IPS-18a (cell line): ENCODE measurements at regions not wholly inside any gene's neighbourhood (a gene's known extent, or its start where the extent isn't known, plus 50 kb on each side); places are given as distances from the start of the nearest gene placed in this dataset.
A peak's percentile ranks its signal among the peaks of the same experiment; 100 is the strongest.
"Not testable (repeated sequence)": the region's sequence is repeated elsewhere in the genome, so short reads cannot be mapped to it uniquely, and the experiment has no call there.

Experiments
- H3K27ac ChIP-seq: one replicate; pipeline ENCODE4 v1.5.1; 2013; ENCODE audit warnings: low read length
- H3K27me3 ChIP-seq: one replicate; pipeline ENCODE4 v1.6.1; 2013; ENCODE audit warnings: mild to moderate bottlenecking, low read length; ENCODE audit not compliant: control insufficient read depth, insufficient read depth
- H3K36me3 ChIP-seq: one replicate; pipeline ENCODE4 v1.6.1; 2013; ENCODE audit warnings: low read depth, low read length; ENCODE audit not compliant: control insufficient read depth
- H3K4me1 ChIP-seq: one replicate; pipeline ENCODE4 v1.6.1; 2013; ENCODE audit warnings: low read depth, low read length; ENCODE audit not compliant: control insufficient read depth
- H3K4me3 ChIP-seq: one replicate; pipeline ENCODE4 v1.5.1; 2013; ENCODE audit warnings: low read length
- H3K9ac ChIP-seq: one replicate; pipeline ENCODE4 v1.6.1; 2013; ENCODE audit warnings: mild to moderate bottlenecking, low read length, moderate library complexity
- H3K9me3 ChIP-seq: one replicate; pipeline ENCODE4 v1.6.1; 2013; ENCODE audit warnings: low read depth, low read length; ENCODE audit not compliant: control insufficient read depth

GRCh38 chr11:97902828-97903227, 1117.9 kb upstream of the CNTN5 start:
- Histone ChIP-seq H3K36me3 (no peaks in the 10 kb centered on the region), H3K27me3 (no peaks in the 10 kb centered on the region), H3K9ac (no peak overlapping the region), H3K4me1 (no peaks in the 10 kb centered on the region), H3K4me3 (no peak overlapping the region), H3K9me3 (no peaks in the 10 kb centered on the region), H3K27ac (no peak overlapping the region)

- no peak overlapping the region for H3K27ac ChIP-seq
- H3K4me1 ChIP-seq: no peaks in the 10 kb centered on the region
- no peaks in the 10 kb centered on the region for H3K27me3 ChIP-seq
- H3K4me3 ChIP-seq: no peak overlapping the region
- no peaks in the 10 kb centered on the region for H3K36me3 ChIP-seq
- no peaks in the 10 kb centered on the region for H3K9me3 ChIP-seq
- H3K9ac ChIP-seq: no peak overlapping the region
Measured at GRCh38 chr11:97905101-97905500, 1115.6 kb upstream of the CNTN5 start.

GRCh38 chr11:97905671-97906070, 1115.1 kb upstream of the CNTN5 start:
- Histone ChIP-seq H3K9ac (no peak overlapping the region), H3K9me3 (no peaks in the 10 kb centered on the region), H3K4me3 (no peak overlapping the region), H3K27me3 (no peaks in the 10 kb centered on the region), H3K36me3 (no peaks in the 10 kb centered on the region), H3K4me1 (no peaks in the 10 kb centered on the region), H3K27ac (no peak overlapping the region)

- H3K9me3 ChIP-seq: no peaks in the 10 kb centered on the region
- H3K36me3 ChIP-seq: no peaks in the 10 kb centered on the region
- no peaks in the 10 kb centered on the region for H3K4me1 ChIP-seq
- no peak overlapping the region for H3K4me3 ChIP-seq
- no peaks in the 10 kb centered on the region for H3K27me3 ChIP-seq
- H3K9ac ChIP-seq: no peak overlapping the region
- no peak overlapping the region for H3K27ac ChIP-seq
Measured at GRCh38 chr11:97908354-97908753, 1112.4 kb upstream of the CNTN5 start.

GRCh38 chr11:97909614-97910399, 1110.9 kb upstream of the CNTN5 start:
- Histone ChIP-seq H3K27me3 (no peaks in the 10 kb centered on the region), H3K9me3 (no peaks in the 10 kb centered on the region), H3K27ac (no peak overlapping the region), H3K9ac (no peak overlapping the region), H3K36me3 (no peaks in the 10 kb centered on the region), H3K4me1 (no peaks in the 10 kb centered on the region), H3K4me3 (no peak overlapping the region)

GRCh38 chr11:97912629-97913028, 1108.1 kb upstream of the CNTN5 start:
- H3K4me1 ChIP-seq: no peaks in the 10 kb centered on the region

GRCh38 chr11:97922933-97923332, 1097.8 kb upstream of the CNTN5 start:
- H3K4me1 ChIP-seq, H3K4me3 ChIP-seq, H3K9me3 ChIP-seq, H3K27ac ChIP-seq, H3K36me3 ChIP-seq, H3K27me3 ChIP-seq, H3K9ac ChIP-seq: not testable (repeated sequence)

More at GRCh38 chr11:97912629-97913028, 1108.1 kb upstream of the CNTN5 start:
- Histone ChIP-seq H3K9ac (no peak overlapping the region), H3K27ac (no peak overlapping the region), H3K4me3 (no peak overlapping the region), H3K9me3 (no peaks in the 10 kb centered on the region), H3K27me3 (no peaks in the 10 kb centered on the region), H3K36me3 (no peaks in the 10 kb centered on the region)

- H3K27ac ChIP-seq: no peak overlapping the region
- H3K27me3 ChIP-seq: no peaks in the 10 kb centered on the region
- H3K9ac ChIP-seq: no peak overlapping the region
- no peaks in the 10 kb centered on the region for H3K9me3 ChIP-seq
- H3K36me3 ChIP-seq: no peaks in the 10 kb centered on the region
- H3K4me1 ChIP-seq: peaks cover 8% of the 10 kb centered on the region
- H3K4me3 ChIP-seq: no peak overlapping the region
Measured at GRCh38 chr11:97934572-97935208, 1086.1 kb upstream of the CNTN5 start.

GRCh38 chr11:97937501-97937900, 1083.2 kb upstream of the CNTN5 start:
- H3K4me3 ChIP-seq: no peak overlapping the region
- peaks cover 20% of the 10 kb centered on the region for H3K4me1 ChIP-seq
- H3K36me3 ChIP-seq: no peaks in the 10 kb centered on the region
- no peaks in the 10 kb centered on the region for H3K9me3 ChIP-seq
- no peak overlapping the region for H3K27ac ChIP-seq
- H3K27me3 ChIP-seq: no peaks in the 10 kb centered on the region
- H3K9ac ChIP-seq: no peak overlapping the region

GRCh38 chr11:97938789-97939188, 1082.0 kb upstream of the CNTN5 start:
- Histone ChIP-seq H3K36me3 (no peaks in the 10 kb centered on the region), H3K4me3 (peak overlapping the region; percentile 22), H3K27me3 (no peaks in the 10 kb centered on the region), H3K9me3 (no peaks in the 10 kb centered on the region), H3K9ac (no peak overlapping the region), H3K4me1 (peaks cover 20% of the 10 kb centered on the region), H3K27ac (no peak overlapping the region)

GRCh38 chr11:97943493-97943892, 1077.3 kb upstream of the CNTN5 start:
- H3K27me3 ChIP-seq: no peaks in the 10 kb centered on the region
- no peak overlapping the region for H3K4me3 ChIP-seq
- no peaks in the 10 kb centered on the region for H3K36me3 ChIP-seq
- H3K9me3 ChIP-seq: no peaks in the 10 kb centered on the region
- H3K9ac ChIP-seq: no peak overlapping the region
- H3K27ac ChIP-seq: no peak overlapping the region
- peaks cover 19% of the 10 kb centered on the region for H3K4me1 ChIP-seq

- Histone ChIP-seq H3K27ac (no peak overlapping the region), H3K4me1 (no peaks in the 10 kb centered on the region), H3K36me3 (no peaks in the 10 kb centered on the region), H3K4me3 (no peak overlapping the region), H3K9me3 (no peaks in the 10 kb centered on the region), H3K9ac (no peak overlapping the region), H3K27me3 (no peaks in the 10 kb centered on the region)
Measured at GRCh38 chr11:97948793-97949192, 1072.0 kb upstream of the CNTN5 start.
